ENCODE measurements at regions not wholly inside any gene's neighbourhood (a gene's known extent, or its start where the extent isn't known, plus 50 kb on each side); places are given as distances from the start of the nearest gene placed in this dataset.

DNA sequence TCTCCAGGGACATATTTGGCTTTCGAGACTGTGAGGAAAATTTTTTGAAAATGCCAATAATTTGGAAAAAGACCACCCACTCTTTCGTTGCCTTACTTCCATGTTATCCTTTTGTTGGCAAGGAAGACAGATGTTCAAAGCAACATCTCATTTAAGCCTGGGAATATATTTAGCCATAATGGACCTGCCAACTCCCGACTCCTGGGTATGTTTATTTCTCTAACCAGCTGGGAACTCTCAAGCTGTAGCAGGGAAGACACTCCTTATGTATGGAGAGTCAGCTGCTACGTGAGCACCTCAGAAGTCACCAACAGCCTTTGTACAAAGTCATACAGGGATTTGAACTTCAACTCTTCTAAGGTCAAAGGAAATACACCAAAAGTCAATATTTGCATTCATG is 96.5 kb upstream of the DAAM1 start:
- no peaks in the 10 kb centered on the region for H3K4me1 Mint-ChIP-seq

DNA sequence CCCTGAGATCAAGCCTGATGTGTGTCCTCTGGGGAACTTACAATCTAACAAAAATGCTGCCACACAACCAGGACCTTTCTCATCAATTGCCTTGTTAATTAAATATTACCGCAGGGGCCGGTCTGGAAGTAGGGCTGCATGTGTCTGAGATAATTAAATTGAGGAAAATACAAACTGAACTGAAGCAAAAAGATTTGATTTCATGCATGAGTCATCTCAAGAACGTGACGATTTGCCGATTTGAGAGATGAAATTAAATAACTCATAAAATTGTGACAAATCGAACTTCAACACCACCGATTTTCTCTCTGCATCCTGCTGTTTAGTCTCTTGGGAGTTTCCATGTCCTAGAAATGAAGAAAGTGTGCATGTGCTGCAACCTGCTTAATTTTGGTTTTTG is 94.6 kb upstream of the DAAM1 start:
- Mint-ChIP-seq H3K4me1 (no peaks in the 10 kb centered on the region), H3K36me3 (no peaks in the 10 kb centered on the region), H3K27me3 (peaks cover 20% of the 10 kb centered on the region), H3K4me3 (no peak overlapping the region), H3K27ac (no peak overlapping the region), H3K9me3 (ENCODE audit: low read depth) (no peaks in the 10 kb centered on the region)
- CTCF ChIA-PET = no interaction called here
- DNase-seq = no peak
- ATAC-seq = no peak

More for the DNA sequence above, 96.5 kb upstream of the DAAM1 start:
- Mint-ChIP-seq H3K36me3 (no peaks in the 10 kb centered on the region), H3K4me3 (no peak overlapping the region), H3K9me3 (ENCODE audit: low read depth) (no peaks in the 10 kb centered on the region), H3K27me3 (peaks cover 20% of the 10 kb centered on the region), H3K27ac (no peak overlapping the region)
- CTCF ChIA-PET = no interaction called here
- ATAC-seq (no peak), DNase-seq (no peak)

DNA sequence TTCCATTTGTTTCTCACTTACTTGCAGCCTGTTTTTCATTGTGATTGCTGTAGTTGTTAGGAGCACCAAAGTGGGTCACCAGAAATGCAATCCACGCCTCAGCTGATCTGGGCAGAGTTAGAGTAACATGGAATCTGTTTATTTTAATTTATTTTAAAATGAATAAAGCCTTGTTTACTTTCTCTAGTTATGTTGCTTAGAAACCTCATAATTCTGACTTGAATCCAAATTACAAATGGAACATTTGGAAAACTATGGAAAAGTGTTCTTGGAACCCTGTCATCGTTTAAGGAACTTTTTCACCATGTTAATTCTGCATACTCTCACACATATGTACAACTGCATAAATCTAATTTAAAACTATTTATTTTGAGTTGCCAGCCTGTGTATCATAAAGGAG is 92.2 kb upstream of the DAAM1 start:
- Mint-ChIP-seq H3K4me3 (no peak overlapping the region), H3K27ac (no peak overlapping the region), H3K36me3 (no peaks in the 10 kb centered on the region), H3K27me3 (peaks cover 22% of the 10 kb centered on the region), H3K4me1 (no peaks in the 10 kb centered on the region), H3K9me3 (ENCODE audit: low read depth) (no peaks in the 10 kb centered on the region)
- ATAC-seq (no peak), DNase-seq (no peak)
- CTCF ChIA-PET = no interaction called here

DNA sequence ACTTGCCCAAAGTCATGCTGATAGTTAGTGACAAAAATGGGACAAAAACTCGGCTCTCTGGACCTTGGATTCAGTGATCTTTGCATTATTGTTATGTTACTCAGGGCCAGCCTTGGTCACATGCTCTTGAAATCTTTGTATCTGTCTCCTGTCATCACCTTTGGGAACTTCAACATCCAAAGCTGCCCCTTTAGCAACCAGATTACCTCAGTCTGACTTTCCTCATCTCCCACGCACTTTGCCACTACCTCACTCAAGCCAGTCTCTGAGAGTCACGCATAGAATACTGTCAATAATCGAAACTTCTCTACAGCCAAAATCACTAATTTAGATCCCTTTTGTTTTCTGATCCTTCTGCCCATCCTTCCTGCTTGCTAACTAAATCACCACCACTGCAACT is 90.8 kb upstream of the DAAM1 start:
- H3K27ac Mint-ChIP-seq = no peak overlapping the region
- peaks cover 11% of the 10 kb centered on the region for H3K27me3 Mint-ChIP-seq
- H3K9me3 Mint-ChIP-seq (ENCODE audit: low read depth) = no peaks in the 10 kb centered on the region
- CTCF ChIA-PET = no interaction called here
- ATAC-seq = no peak
- H3K4me3 Mint-ChIP-seq = no peak overlapping the region
- no peak for DNase-seq
- no peaks in the 10 kb centered on the region for H3K4me1 Mint-ChIP-seq
- no peaks in the 10 kb centered on the region for H3K36me3 Mint-ChIP-seq

DNA sequence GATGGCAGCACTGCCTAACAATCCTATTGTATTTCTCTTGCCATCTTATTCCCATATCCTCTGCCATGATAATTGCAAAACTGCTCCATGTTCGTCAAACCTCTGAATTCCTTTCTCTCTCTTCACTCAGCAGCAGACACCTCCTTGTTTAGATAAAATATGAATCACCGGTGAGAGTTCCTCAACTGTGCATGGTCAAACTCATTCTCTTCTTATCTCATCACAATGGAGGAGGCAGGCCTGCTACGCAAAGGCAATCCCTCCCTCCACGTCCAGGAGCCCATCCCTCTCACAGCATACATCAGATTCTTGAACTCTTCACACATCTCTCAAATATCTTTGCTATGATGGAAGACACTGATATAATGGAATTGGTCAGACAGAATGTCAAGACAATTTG is 90.1 kb upstream of the DAAM1 start:
- Mint-ChIP-seq H3K27ac (no peak overlapping the region), H3K4me1 (no peaks in the 10 kb centered on the region), H3K9me3 (ENCODE audit: low read depth) (no peaks in the 10 kb centered on the region), H3K27me3 (peaks cover 5% of the 10 kb centered on the region), H3K36me3 (no peaks in the 10 kb centered on the region), H3K4me3 (no peak overlapping the region)
- ATAC-seq = no peak
- CTCF ChIA-PET = no interaction called here
- DNase-seq = no peak

DNA sequence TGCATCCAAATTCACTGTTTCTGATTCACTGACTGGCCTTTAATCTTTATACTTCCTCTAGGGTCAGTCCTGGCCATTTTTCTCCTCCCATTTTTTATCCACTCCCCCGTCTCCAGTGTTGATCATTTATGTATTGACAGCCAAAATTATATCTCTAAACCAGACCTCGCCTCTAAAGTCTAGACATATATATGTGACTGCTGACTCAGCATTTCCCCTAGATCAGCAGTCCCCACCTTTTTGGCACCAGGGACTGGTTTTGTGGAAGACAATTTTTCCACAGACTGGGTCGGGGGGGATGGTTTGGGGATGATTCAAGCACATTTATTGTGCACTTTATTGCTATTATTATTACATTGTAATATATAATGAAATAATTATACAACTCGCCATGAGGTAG is 88.3 kb upstream of the DAAM1 start:
- H3K9me3 Mint-ChIP-seq (ENCODE audit: low read depth) = no peaks in the 10 kb centered on the region
- H3K4me3 Mint-ChIP-seq = no peak overlapping the region
- DNase-seq (no peak), ATAC-seq (no peak)
- no peaks in the 10 kb centered on the region for H3K4me1 Mint-ChIP-seq
- H3K27me3 Mint-ChIP-seq = peaks cover 11% of the 10 kb centered on the region
- no peaks in the 10 kb centered on the region for H3K36me3 Mint-ChIP-seq
- H3K27ac Mint-ChIP-seq = no peak overlapping the region
- CTCF ChIA-PET = no interaction called here

DNA sequence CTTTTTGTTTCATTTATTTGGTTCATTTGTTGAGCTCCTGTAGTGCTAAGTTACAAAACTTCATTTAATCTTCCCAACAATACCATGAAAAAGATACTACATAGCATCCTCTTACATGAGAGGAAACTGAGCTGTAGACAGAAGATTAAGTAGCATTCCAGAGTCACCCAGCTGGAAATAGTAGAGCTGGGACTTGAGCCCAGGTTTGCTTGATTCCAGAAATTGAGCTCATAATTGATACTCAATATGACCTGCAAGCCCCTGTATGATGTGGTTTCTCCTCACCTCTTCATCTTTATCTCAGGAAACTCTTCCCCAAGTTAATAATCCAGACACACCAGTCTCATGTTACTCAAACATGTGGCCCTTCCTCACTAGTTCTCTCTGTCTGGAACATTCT is 87.0 kb upstream of the DAAM1 start:
- ATAC-seq = no peak
- Mint-ChIP-seq H3K4me3 (no peak overlapping the region), H3K4me1 (no peaks in the 10 kb centered on the region), H3K27me3 (peaks cover 14% of the 10 kb centered on the region), H3K27ac (no peak overlapping the region), H3K36me3 (no peaks in the 10 kb centered on the region), H3K9me3 (ENCODE audit: low read depth) (no peaks in the 10 kb centered on the region)
- DNase-seq = no peak
- CTCF ChIA-PET = interaction anchor here (1.1 kb wide), 1 partner anchor 343 kb away, joined by 3 read pairs; no protein-coding TSS in a partner anchor

DNA sequence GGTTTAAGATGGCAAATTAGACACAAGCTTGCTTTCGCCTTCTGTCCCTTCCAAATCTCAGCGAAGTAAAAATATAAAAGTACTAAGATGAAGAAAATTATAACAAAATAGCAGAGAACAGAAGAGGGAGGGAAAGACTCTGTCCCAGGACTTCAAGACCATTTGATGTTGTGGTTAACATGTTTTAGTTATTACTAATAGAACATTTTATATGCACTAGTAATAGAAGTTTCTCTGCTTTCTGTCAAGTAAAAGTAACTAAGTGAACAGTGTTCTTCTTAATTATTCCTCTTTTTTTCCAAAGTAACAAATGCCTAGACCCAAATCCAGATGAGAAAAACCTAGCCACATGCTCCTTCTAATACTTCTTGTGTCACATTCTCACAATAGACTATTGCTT is 85.1 kb upstream of the DAAM1 start:
- peaks cover 14% of the 10 kb centered on the region for H3K27me3 Mint-ChIP-seq

DNA sequence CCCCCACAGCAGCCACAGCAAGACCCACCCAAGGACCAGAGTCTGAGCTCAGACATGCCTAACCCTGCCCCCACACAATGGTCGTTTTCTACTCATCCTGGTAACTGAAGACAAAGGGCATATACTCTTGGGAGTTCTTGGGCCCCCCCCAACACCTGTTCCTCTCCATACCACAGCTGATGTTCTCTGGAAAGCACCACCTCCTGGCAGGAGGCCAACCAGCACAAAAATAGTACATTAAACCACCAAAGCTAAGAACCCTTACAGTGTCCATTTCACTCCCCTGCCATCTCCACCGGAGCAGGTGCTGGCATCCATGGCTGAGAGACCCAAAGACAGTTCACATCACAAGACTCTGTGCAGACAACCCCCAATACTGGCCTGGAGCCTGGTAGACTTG is 80.6 kb upstream of the DAAM1 start:
- H3K36me3 Mint-ChIP-seq = no peaks in the 10 kb centered on the region
- no peak overlapping the region for H3K4me3 Mint-ChIP-seq
- no peaks in the 10 kb centered on the region for H3K4me1 Mint-ChIP-seq
- no peak overlapping the region for H3K27ac Mint-ChIP-seq
- no peaks in the 10 kb centered on the region for H3K9me3 Mint-ChIP-seq (ENCODE audit: low read depth)
- CTCF ChIA-PET = no interaction called here
- ATAC-seq (no peak), DNase-seq (no peak)
- H3K27me3 Mint-ChIP-seq = peaks cover 31% of the 10 kb centered on the region

More for the DNA sequence above, 85.1 kb upstream of the DAAM1 start:
- Mint-ChIP-seq H3K4me3 (no peak overlapping the region), H3K27ac (no peak overlapping the region), H3K4me1 (no peaks in the 10 kb centered on the region), H3K9me3 (ENCODE audit: low read depth) (no peaks in the 10 kb centered on the region), H3K36me3 (no peaks in the 10 kb centered on the region)
- ATAC-seq (no peak), DNase-seq (no peak)
- CTCF ChIA-PET = no interaction called here

DNA sequence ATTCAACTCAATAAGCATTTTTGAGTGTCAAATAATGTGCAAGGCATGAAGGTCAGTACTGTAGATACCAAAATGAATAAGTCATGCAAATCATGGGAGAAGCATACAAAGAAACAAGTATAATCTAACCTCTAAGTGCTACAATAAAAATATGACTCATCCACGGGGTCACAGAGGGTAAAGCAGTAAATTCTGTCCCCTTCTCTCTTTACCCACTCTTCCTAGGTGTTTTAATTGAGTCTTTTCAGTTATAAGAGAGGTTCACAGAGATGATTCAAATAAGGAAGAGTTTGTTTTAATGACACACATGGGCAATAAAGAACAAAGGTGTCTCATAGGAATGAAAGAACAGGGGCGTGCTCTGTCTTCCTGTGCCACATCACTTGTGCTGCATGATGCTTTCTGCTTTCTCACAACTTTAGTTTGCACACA is 71.5 kb upstream of the DAAM1 start:
- CTCF ChIA-PET = no interaction called here
- no peak for ATAC-seq

DNA sequence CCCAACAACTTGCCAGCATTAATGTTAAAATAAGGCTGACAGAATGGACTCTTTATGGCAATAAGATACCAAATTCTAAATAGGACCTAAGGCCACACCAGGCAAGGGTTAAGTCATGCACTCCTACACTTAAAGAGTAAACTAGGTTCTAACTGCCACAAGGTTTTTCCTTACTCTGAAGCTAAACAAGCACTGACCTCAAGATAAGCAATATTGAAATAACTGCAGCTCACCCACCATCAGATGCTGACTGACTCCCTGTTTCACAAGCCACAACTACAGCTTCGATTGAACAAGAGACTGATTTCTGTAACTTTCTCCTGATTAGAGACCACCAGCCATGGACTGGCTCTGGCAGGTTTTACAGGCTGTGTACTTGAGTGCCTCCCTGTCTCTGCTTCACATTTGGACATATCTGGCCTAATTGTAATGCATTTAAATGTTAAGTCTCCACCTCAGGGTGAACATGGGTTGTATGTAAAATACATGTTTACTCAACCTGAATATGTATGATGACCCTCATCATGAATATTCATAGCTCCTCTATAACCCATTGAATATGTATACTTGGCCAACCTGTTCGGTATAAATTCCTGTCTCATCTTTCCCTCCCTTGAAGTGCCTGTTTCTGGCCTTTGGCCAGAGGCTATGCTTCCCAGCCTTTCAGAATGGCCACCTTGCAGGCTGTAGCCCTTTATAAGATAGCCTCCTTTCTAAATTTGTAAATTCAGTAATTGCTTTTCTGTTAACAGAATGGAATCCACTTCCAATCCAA is 70.5 kb upstream of the DAAM1 start:
- H3K27me3 Mint-ChIP-seq = peaks cover 38% of the 10 kb centered on the region
- no peak for DNase-seq
- no peaks in the 10 kb centered on the region for H3K9me3 Mint-ChIP-seq (ENCODE audit: low read depth)
- H3K27ac Mint-ChIP-seq = no peak overlapping the region
- H3K4me1 Mint-ChIP-seq = no peaks in the 10 kb centered on the region
- no peak for ATAC-seq
- H3K36me3 Mint-ChIP-seq = no peaks in the 10 kb centered on the region
- CTCF ChIA-PET = no interaction called here
- H3K4me3 Mint-ChIP-seq = no peak overlapping the region

More for the DNA sequence above, 71.5 kb upstream of the DAAM1 start:
- Mint-ChIP-seq H3K27ac (no peak overlapping the region), H3K4me3 (no peak overlapping the region), H3K4me1 (no peaks in the 10 kb centered on the region), H3K27me3 (peaks cover 35% of the 10 kb centered on the region), H3K9me3 (ENCODE audit: low read depth) (no peaks in the 10 kb centered on the region), H3K36me3 (no peaks in the 10 kb centered on the region)
- no peak for DNase-seq

DNA sequence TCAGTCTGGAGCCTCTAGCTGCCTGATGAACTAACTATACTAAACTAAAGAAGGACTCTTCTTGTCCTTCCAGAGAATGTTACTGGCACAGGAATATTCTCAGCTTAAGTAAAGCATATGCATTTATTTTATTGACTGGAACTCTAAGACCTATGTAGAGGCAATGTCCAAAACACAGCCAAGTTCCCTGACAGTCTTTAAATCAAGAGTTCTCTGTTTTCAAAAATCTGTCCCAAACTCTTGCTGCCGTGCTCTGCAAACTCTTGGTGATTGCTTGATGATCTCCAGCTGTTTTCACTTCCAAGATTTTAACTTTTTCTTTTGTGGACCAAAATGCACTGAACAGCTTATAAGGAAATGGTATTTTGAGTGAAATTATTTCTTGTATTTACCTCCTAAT is 67.5 kb upstream of the DAAM1 start:
- H3K4me3 Mint-ChIP-seq = no peak overlapping the region
- H3K4me1 Mint-ChIP-seq = no peaks in the 10 kb centered on the region
- CTCF ChIA-PET = no interaction called here
- ATAC-seq (no peak), DNase-seq (no peak)
- H3K36me3 Mint-ChIP-seq = no peaks in the 10 kb centered on the region
- peaks cover 47% of the 10 kb centered on the region for H3K27me3 Mint-ChIP-seq
- no peak overlapping the region for H3K27ac Mint-ChIP-seq
- H3K9me3 Mint-ChIP-seq (ENCODE audit: low read depth) = no peaks in the 10 kb centered on the region

DNA sequence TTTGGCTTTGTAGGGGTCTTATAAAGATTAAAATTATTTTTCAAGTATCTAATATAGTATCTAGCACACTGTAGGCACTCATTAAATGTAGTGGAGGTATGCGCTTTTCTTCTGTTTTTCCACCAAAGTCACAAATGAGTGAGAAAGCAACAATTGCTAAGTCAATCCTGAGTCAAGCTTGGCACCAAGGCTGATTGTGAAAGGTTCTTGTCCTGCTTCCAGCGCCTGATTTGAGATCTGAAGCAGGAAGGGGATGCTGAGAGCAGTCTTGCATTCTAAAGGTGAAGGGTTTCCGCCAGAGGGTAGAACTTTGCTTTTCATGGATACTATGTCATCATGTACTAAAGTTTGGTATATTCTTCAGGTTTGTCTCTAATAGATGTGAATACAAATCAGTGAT is 64.9 kb upstream of the DAAM1 start:
- Mint-ChIP-seq H3K9me3 (ENCODE audit: low read depth) (no peaks in the 10 kb centered on the region), H3K4me1 (no peaks in the 10 kb centered on the region), H3K4me3 (no peak overlapping the region), H3K27ac (no peak overlapping the region), H3K27me3 (peaks cover 44% of the 10 kb centered on the region), H3K36me3 (no peaks in the 10 kb centered on the region)
- DNase-seq (no peak), ATAC-seq (no peak)
- CTCF ChIA-PET = interaction anchor here (1.4 to 2.9 kb wide), 3 partner anchors 247 to 453 kb away, joined by 5 to 12 read pairs (median 5); partner anchors contain the start of gene CCDC175

DNA sequence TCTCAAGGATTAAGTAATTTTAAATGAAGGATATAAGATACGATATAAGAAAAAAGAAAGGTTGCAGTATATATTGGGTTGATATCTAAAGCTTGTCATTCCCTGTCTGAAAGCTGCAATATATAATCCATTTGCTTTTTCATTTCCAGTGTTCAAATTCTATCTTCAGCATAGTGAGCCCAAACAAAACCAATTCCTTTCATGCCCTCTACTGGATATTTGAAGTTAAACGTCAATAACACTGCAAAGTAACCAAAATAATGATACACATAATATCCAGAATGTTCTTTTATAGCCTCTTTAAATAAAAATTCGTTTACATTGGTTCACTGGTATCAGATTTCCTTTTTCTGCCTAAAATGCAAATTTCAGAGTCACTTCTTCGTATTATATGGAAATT is 64.5 kb upstream of the DAAM1 start:
- no peaks in the 10 kb centered on the region for H3K4me1 Mint-ChIP-seq
- ATAC-seq (no peak), DNase-seq (no peak)
- CTCF ChIA-PET = interaction anchor here (1.1 to 2.9 kb wide), 3 partner anchors 246 to 319 kb away, joined by 3 to 12 read pairs (median 5); no protein-coding TSS in a partner anchor
- H3K27me3 Mint-ChIP-seq = peaks cover 44% of the 10 kb centered on the region
- no peak overlapping the region for H3K4me3 Mint-ChIP-seq
- H3K9me3 Mint-ChIP-seq (ENCODE audit: low read depth) = no peaks in the 10 kb centered on the region
- no peaks in the 10 kb centered on the region for H3K36me3 Mint-ChIP-seq
- no peak overlapping the region for H3K27ac Mint-ChIP-seq

All from activated CD8-positive, alpha-beta memory T cell treated with anti-CD3 and anti-CD28 coated beads, Interleukin-2, amount 10 ng/mL, durations not matched to agents 7 days and 5 days (primary cell).